ENCODE measurements at regions not wholly inside any gene's neighbourhood (a gene's known extent, or its start where the extent isn't known, plus 50 kb on each side); places are given as distances from the start of the nearest gene placed in this dataset.

DNA sequence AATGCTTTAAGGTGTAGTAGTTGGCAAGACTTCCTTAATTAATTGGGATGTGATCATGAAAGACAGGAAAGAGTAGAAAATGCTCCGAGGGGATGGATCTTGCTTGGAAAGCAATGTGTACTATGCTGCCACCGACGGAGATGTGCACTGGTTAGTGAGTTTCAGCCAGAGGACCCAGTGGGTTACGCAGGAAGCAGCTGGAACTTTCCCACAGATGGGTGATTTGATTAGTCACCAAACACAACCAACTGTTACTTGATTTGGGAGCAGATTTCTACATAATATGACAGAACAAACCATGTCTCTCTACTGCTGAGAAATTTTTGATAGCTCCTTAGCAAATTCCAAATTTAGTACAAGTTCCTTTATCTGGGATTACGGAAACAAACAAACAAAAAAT lies 245.4 kb upstream of the MCTP2 start:
- in situ Hi-C loops (cut with MboI) (no loop called here), intact Hi-C loops (cut with micrococcal nuclease) (no loop called here)
- TF ChIP-seq HMG20B (CRISPR knock-in tag; IDR thresholded peaks at IDR 0.05) (no peak), TGIF2 (CRISPR knock-in tag; IDR thresholded peaks at IDR 0.05) (no peak), ZBTB2 (IDR thresholded peaks at IDR 0.05) (no peak), ZC3H4 (CRISPR knock-in tag; IDR thresholded peaks at IDR 0.05; ENCODE audit: borderline replicate concordance) (no peak), CCAR2 (IDR thresholded peaks at IDR 0.05; ENCODE audit: low read depth, low read length) (no peak), RAD21 (CRISPR knock-in tag; conservative IDR thresholded peaks at IDR 0.05 in 1 of 2, IDR thresholded peaks at IDR 0.05 in 1 of 2) (no peak), HDGF (IDR thresholded peaks at IDR 0.05) (no peak), HMGN3 (IDR thresholded peaks at IDR 0.05; ENCODE audit: borderline replicate concordance, extremely low read depth, insufficient read length, low read depth, low read length) (no peak), POLR2AphosphoS2 (IDR thresholded peaks at IDR 0.05; ENCODE audit: low read length) (no peak), MCM2 (IDR thresholded peaks at IDR 0.05; ENCODE audit: low read depth) (no peak), HLTF (IDR thresholded peaks at IDR 0.05) (no peak), HNRNPUL1 (IDR thresholded peaks at IDR 0.05; ENCODE audit: low read length) (no peak), ZNF609 (CRISPR knock-in tag; IDR thresholded peaks at IDR 0.05; ENCODE audit: borderline replicate concordance) (no peak)
- TF ChIP-seq, protein P1, sequence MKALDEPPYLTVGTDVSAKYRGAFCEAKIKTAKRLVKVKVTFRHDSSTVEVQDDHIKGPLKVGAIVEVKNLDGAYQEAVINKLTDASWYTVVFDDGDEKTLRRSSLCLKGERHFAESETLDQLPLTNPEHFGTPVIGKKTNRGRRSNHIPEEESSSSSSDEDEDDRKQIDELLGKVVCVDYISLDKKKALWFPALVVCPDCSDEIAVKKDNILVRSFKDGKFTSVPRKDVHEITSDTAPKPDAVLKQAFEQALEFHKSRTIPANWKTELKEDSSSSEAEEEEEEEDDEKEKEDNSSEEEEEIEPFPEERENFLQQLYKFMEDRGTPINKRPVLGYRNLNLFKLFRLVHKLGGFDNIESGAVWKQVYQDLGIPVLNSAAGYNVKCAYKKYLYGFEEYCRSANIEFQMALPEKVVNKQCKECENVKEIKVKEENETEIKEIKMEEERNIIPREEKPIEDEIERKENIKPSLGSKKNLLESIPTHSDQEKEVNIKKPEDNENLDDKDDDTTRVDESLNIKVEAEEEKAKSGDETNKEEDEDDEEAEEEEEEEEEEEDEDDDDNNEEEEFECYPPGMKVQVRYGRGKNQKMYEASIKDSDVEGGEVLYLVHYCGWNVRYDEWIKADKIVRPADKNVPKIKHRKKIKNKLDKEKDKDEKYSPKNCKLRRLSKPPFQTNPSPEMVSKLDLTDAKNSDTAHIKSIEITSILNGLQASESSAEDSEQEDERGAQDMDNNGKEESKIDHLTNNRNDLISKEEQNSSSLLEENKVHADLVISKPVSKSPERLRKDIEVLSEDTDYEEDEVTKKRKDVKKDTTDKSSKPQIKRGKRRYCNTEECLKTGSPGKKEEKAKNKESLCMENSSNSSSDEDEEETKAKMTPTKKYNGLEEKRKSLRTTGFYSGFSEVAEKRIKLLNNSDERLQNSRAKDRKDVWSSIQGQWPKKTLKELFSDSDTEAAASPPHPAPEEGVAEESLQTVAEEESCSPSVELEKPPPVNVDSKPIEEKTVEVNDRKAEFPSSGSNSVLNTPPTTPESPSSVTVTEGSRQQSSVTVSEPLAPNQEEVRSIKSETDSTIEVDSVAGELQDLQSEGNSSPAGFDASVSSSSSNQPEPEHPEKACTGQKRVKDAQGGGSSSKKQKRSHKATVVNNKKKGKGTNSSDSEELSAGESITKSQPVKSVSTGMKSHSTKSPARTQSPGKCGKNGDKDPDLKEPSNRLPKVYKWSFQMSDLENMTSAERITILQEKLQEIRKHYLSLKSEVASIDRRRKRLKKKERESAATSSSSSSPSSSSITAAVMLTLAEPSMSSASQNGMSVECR (CRISPR knock-in tag; IDR thresholded peaks at IDR 0.05), result no peak
- Histone ChIP-seq H3K4me2 (ENCODE audit: insufficient read depth, low read length) (no peak overlapping the region), H3K27ac (ENCODE audit: extremely low read depth, low read depth, low read length) (no peak overlapping the region), H3K79me2 (ENCODE audit: control insufficient read depth, insufficient read depth, low read length) (no peaks in the 10 kb centered on the region), H4K20me1 (replicated peaks; ENCODE audit: control insufficient read depth, insufficient read depth, low read length) (no peaks in the 10 kb centered on the region), H3K4me3 (no peak overlapping the region), H3K4me1 (replicated peaks in 1 of 2; ENCODE audit: control insufficient read depth in 2 of 2, insufficient read depth in 2 of 2, low read length in 2 of 2) (no peaks in the 10 kb centered on the region), H2AFZ (ENCODE audit: low read depth, low read length) (no peak overlapping the region), H3K9ac (ENCODE audit: insufficient read depth in 1 of 2, low read depth in 2 of 2, low read length in 2 of 2) (no peak overlapping the region), H3K9me1 (ENCODE audit: control insufficient read depth, insufficient read depth, low read length) (no peaks in the 10 kb centered on the region), H3K36me3 (ENCODE audit: control insufficient read depth, insufficient read depth, low read length) (no peaks in the 10 kb centered on the region), H3K9me3 (replicated peaks; ENCODE audit: control insufficient read depth, insufficient read depth, low read depth, low read length) (no peaks in the 10 kb centered on the region), H3K27me3 (ENCODE audit: control insufficient read depth in 2 of 2, insufficient read depth in 2 of 2, low read length in 2 of 2) (no peaks in the 10 kb centered on the region)
- ChIA-PET CTCF (ENCODE audit: low intra/inter-chr PET ratio) (no interaction called here), POLR2A (no interaction called here)
- WGBS (ENCODE audit: insufficient coverage, low coverage, missing lambda C conversion rate), result 2% methylated on average over 5 of the region's 5 CpGs
- no peak for ATAC-seq
- DNase-seq (ENCODE audit: extremely low read depth in 1 of 4, low spot score in 3 of 4), result no peak
- FAIRE-seq, result no peak
- no TSS peak for BruUV-seq (replicated peaks)

All from K562 (cell line).